Spleen (tissue), 7 donors: ENCODE measurements at regions not wholly inside any gene's neighbourhood (a gene's known extent, or its start where the extent isn't known, plus 50 kb on each side); places are given as distances from the start of the nearest gene placed in this dataset.

Source experiments
- CTCF ChIP-seq, 11 experiments: fragments of 200-600 bp in 7 of 11; fragments of 450-650 bp in 4 of 11; sonication (generic) in 4 of 11; IDR thresholded peaks in 8 of 11; conservative IDR thresholded peaks in 3 of 11; 1 replicate in 7 of 11; 2 replicates in 4 of 11; pipeline versions ENCODE4 v1.4.0 to v1.8.0; 2016 to 2021; ENCODE audit warnings: antibody characterized with exemption in 11 of 11, inconsistent platforms in 4 of 11, mild to moderate bottlenecking in 1 of 11
- POLR2A ChIP-seq, 3 donors: fragments of 450-650 bp; IDR thresholded peaks; one replicate each; pipeline ENCODE4 v1.5.1; 2017; ENCODE audit warnings: antibody characterized with exemption in 3 of 3, mild to moderate bottlenecking in 1 of 3
- POLR2AphosphoS5 ChIP-seq, 3 donors: sonication (generic); formaldehyde crosslinking; IDR thresholded peaks; one replicate each; pipeline ENCODE4 v1.5.1; 2017; ENCODE audit warnings: antibody characterized with exemption in 3 of 3
- donor health status: DM: no; HTN: no; CAD: no; lungs with moderate emphysema.
- donor health status: DM: no; HTN: no; CAD: no.
- donor health status: DM: no; HTN: no; CAD: no.

DNA sequence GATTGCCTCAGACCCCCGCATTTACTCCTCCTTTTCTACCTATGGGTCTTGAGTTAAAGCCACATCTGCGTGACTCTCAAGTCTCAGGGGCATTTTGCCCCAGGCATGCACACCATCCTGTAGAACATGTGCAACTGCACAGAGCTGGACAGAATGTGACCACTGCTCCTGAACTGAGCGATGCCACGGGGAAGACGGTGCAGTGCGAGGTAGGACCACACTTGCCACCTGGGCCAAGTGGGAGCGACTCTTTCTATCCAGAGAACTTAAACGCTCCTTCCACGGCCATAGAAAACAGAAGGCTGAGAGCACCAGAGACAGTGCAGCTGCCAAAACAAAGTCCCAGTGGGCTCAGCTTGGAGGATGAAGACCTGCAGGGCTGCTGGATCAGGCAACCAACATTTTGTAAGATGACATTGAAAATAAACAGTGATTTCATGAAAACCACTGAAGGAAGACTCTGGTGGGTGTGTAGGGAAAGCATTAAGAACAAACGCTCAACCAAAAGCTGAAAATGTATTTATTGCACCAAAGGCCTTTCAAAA is 149.0 kb upstream of the HDAC4 start:
- TF ChIP-seq POLR2A (IDR thresholded peaks at IDR 0.05) = no peak
- no peak for TF ChIP-seq CTCF (IDR thresholded peaks at IDR 0.05 in 8 of 11, conservative IDR thresholded peaks at IDR 0.05 in 3 of 11)
- no peak for TF ChIP-seq POLR2AphosphoS5 (IDR thresholded peaks at IDR 0.05)
